Skeletal muscle satellite cell (primary cell): ENCODE measurements at regions not wholly inside any gene's neighbourhood (a gene's known extent, or its start where the extent isn't known, plus 50 kb on each side); places are given as distances from the start of the nearest gene placed in this dataset.

Experiments
- H3K27me3 ChIP-seq: 2 replicates; pipeline ENCODE4 v1.7.0; 2013; ENCODE audit warnings: low read length; ENCODE audit not compliant: control insufficient read depth, insufficient read depth
- H3K36me3 ChIP-seq: 2 replicates; pipeline ENCODE4 v1.7.0; 2013; ENCODE audit warnings: mild to moderate bottlenecking, control low read depth, low read length; ENCODE audit not compliant: insufficient read depth
- H3K4me1 ChIP-seq: 2 replicates; pipeline ENCODE4 v1.7.0; 2013; ENCODE audit warnings: low read length; ENCODE audit not compliant: control insufficient read depth, insufficient read depth
- H3K4me2 ChIP-seq: 2 replicates; pipeline ENCODE4 v1.7.0; 2013; ENCODE audit warnings: mild to moderate bottlenecking, low read length
- H3K4me3 ChIP-seq: 2 replicates; pipeline ENCODE4 v1.7.0; 2013; ENCODE audit warnings: low read length
- H3K9ac ChIP-seq: 2 replicates; pipeline ENCODE4 v1.7.0; 2013; ENCODE audit warnings: mild to moderate bottlenecking, low read depth, low read length, moderate library complexity
- H3K9me3 ChIP-seq: replicated peaks from 2 replicates; pipeline ENCODE4 v1.7.0; 2013; ENCODE audit warnings: mild to moderate bottlenecking, control low read depth, low read length

GRCh38 chr7:46356371-46356770 is 435.3 kb upstream of the IGFBP3 start:
- Histone ChIP-seq H3K4me2 (no peak overlapping the region), H3K9ac (no peak overlapping the region), H3K9me3 (no peaks in the 10 kb centered on the region), H3K4me3 (no peak overlapping the region), H3K27me3 (no peaks in the 10 kb centered on the region), H3K4me1 (peaks cover 2% of the 10 kb centered on the region), H3K36me3 (no peaks in the 10 kb centered on the region)

GRCh38 chr7:46355331-46355730 is 434.3 kb upstream of the IGFBP3 start:
- no peak overlapping the region for H3K4me3 ChIP-seq

GRCh38 chr7:46352004-46352954 is 431.2 kb upstream of the IGFBP3 start:
- peaks cover 8% of the 10 kb centered on the region for H3K4me1 ChIP-seq
- no peaks in the 10 kb centered on the region for H3K9me3 ChIP-seq
- H3K9ac ChIP-seq, result no peak overlapping the region
- no peaks in the 10 kb centered on the region for H3K27me3 ChIP-seq
- no peak overlapping the region for H3K4me3 ChIP-seq
- no peak overlapping the region for H3K4me2 ChIP-seq
- no peaks in the 10 kb centered on the region for H3K36me3 ChIP-seq

More at GRCh38 chr7:46355331-46355730, 434.3 kb upstream of the IGFBP3 start:
- Histone ChIP-seq H3K9ac (no peak overlapping the region), H3K4me1 (peaks cover 7% of the 10 kb centered on the region), H3K9me3 (no peaks in the 10 kb centered on the region), H3K27me3 (no peaks in the 10 kb centered on the region), H3K4me2 (no peak overlapping the region), H3K36me3 (no peaks in the 10 kb centered on the region)

- Histone ChIP-seq H3K4me3 (no peak overlapping the region), H3K9ac (no peak overlapping the region), H3K4me2 (no peak overlapping the region), H3K4me1 (peaks cover 8% of the 10 kb centered on the region), H3K36me3 (no peaks in the 10 kb centered on the region), H3K27me3 (no peaks in the 10 kb centered on the region), H3K9me3 (no peaks in the 10 kb centered on the region)
These were observed 428.4 kb upstream of the IGFBP3 start for GRCh38 chr7:46349490-46349889.

- Histone ChIP-seq H3K4me1 (no peaks in the 10 kb centered on the region), H3K27me3 (no peaks in the 10 kb centered on the region), H3K36me3 (no peaks in the 10 kb centered on the region), H3K4me3 (no peak overlapping the region), H3K4me2 (no peak overlapping the region), H3K9me3 (no peaks in the 10 kb centered on the region), H3K9ac (no peak overlapping the region)
These were observed 423.5 kb upstream of the IGFBP3 start for GRCh38 chr7:46344533-46344932.

GRCh38 chr7:46343802-46344201 is 422.7 kb upstream of the IGFBP3 start:
- Histone ChIP-seq H3K4me2 (no peak overlapping the region), H3K9ac (no peak overlapping the region), H3K9me3 (no peaks in the 10 kb centered on the region), H3K27me3 (no peaks in the 10 kb centered on the region), H3K4me3 (no peak overlapping the region), H3K4me1 (no peaks in the 10 kb centered on the region), H3K36me3 (no peaks in the 10 kb centered on the region)

GRCh38 chr7:46322937-46323336 is 401.9 kb upstream of the IGFBP3 start:
- peaks cover 6% of the 10 kb centered on the region for H3K4me1 ChIP-seq
- no peaks in the 10 kb centered on the region for H3K9me3 ChIP-seq
- H3K36me3 ChIP-seq, result no peaks in the 10 kb centered on the region
- H3K9ac ChIP-seq, result no peak overlapping the region
- no peaks in the 10 kb centered on the region for H3K27me3 ChIP-seq
- H3K4me3 ChIP-seq, result no peak overlapping the region
- H3K4me2 ChIP-seq, result no peak overlapping the region

GRCh38 chr7:46321556-46322205 is 400.6 kb upstream of the IGFBP3 start:
- Histone ChIP-seq H3K4me2 (no peak overlapping the region), H3K4me3 (no peak overlapping the region), H3K9me3 (no peaks in the 10 kb centered on the region), H3K36me3 (no peaks in the 10 kb centered on the region), H3K27me3 (no peaks in the 10 kb centered on the region), H3K9ac (no peak overlapping the region), H3K4me1 (peaks cover 6% of the 10 kb centered on the region)

GRCh38 chr7:46320956-46321355 is 399.9 kb upstream of the IGFBP3 start:
- no peaks in the 10 kb centered on the region for H3K9me3 ChIP-seq
- H3K4me3 ChIP-seq, result no peak overlapping the region
- H3K27me3 ChIP-seq, result no peaks in the 10 kb centered on the region
- H3K36me3 ChIP-seq, result no peaks in the 10 kb centered on the region
- H3K9ac ChIP-seq, result no peak overlapping the region
- H3K4me1 ChIP-seq, result peaks cover 7% of the 10 kb centered on the region
- H3K4me2 ChIP-seq, result no peak overlapping the region

- Histone ChIP-seq H3K36me3 (no peaks in the 10 kb centered on the region), H3K9ac (no peak overlapping the region), H3K27me3 (no peaks in the 10 kb centered on the region), H3K4me2 (no peak overlapping the region), H3K4me1 (peaks cover 10% of the 10 kb centered on the region), H3K4me3 (no peak overlapping the region), H3K9me3 (no peaks in the 10 kb centered on the region)
These were observed 398.8 kb upstream of the IGFBP3 start for GRCh38 chr7:46319841-46320240.

- H3K9ac ChIP-seq, result no peak overlapping the region
- H3K27me3 ChIP-seq, result no peaks in the 10 kb centered on the region
- no peak overlapping the region for H3K4me2 ChIP-seq
- H3K9me3 ChIP-seq, result no peaks in the 10 kb centered on the region
- H3K36me3 ChIP-seq, result no peaks in the 10 kb centered on the region
- no peak overlapping the region for H3K4me3 ChIP-seq
- peaks cover 10% of the 10 kb centered on the region for H3K4me1 ChIP-seq
These were observed 397.2 kb upstream of the IGFBP3 start for GRCh38 chr7:46318276-46318675.
